ENCODE measurements at regions not wholly inside any gene's neighbourhood (a gene's known extent, or its start where the extent isn't known, plus 50 kb on each side); places are given as distances from the start of the nearest gene placed in this dataset.

DNA sequence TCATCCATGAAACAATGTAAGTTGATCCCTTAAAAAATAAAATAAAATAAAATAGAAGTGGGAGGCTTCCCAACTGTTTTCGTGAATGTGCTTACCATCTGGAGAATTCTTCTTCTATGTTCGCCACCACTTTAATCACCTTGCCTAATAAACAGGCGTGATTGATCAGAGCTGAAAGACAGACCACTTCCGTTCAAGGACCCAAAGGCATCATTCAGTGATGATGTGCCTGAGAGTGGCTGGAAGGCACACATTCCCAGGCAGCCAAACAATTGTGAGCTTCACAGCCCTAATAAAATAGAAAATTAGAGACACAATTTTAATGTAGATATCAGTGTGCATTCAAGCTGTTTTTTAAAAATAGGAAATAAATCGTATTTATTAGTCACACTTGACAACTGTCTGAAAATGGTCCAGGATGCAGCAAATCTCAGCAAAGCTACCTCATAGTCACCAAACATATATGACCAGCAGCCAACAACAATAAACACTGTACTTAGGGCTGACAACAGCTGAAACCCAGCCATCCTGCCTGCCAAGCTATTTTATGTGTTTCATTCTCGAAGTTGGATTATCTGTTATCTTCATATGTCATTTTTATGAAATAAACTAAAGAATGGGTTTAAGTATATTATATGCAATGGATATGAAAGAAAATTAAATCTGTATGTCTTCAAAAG, 163.2 kb upstream of the FAM9B start:
- Histone ChIP-seq H3K27ac (ENCODE audit: low read depth, low read length) (no peak overlapping the region), H3K9me3 (ENCODE audit: control insufficient read depth, insufficient read depth, low read length) (no peaks in the 10 kb centered on the region), H3K4me3 (ENCODE audit: low read depth, low read length) (no peak overlapping the region), H3K27me3 (ENCODE audit: control insufficient read depth, insufficient read depth, low read length) (no peaks in the 10 kb centered on the region)
- ChIA-PET CTCF (no interaction called here), POLR2A (no interaction called here)
- TF ChIP-seq, protein P1, sequence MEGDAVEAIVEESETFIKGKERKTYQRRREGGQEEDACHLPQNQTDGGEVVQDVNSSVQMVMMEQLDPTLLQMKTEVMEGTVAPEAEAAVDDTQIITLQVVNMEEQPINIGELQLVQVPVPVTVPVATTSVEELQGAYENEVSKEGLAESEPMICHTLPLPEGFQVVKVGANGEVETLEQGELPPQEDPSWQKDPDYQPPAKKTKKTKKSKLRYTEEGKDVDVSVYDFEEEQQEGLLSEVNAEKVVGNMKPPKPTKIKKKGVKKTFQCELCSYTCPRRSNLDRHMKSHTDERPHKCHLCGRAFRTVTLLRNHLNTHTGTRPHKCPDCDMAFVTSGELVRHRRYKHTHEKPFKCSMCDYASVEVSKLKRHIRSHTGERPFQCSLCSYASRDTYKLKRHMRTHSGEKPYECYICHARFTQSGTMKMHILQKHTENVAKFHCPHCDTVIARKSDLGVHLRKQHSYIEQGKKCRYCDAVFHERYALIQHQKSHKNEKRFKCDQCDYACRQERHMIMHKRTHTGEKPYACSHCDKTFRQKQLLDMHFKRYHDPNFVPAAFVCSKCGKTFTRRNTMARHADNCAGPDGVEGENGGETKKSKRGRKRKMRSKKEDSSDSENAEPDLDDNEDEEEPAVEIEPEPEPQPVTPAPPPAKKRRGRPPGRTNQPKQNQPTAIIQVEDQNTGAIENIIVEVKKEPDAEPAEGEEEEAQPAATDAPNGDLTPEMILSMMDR (IDR thresholded peaks at IDR 0.05; ENCODE audit: low read depth, low read length): no peak
- DNase-seq (ENCODE audit: low read depth, low spot score): no peak

DNA sequence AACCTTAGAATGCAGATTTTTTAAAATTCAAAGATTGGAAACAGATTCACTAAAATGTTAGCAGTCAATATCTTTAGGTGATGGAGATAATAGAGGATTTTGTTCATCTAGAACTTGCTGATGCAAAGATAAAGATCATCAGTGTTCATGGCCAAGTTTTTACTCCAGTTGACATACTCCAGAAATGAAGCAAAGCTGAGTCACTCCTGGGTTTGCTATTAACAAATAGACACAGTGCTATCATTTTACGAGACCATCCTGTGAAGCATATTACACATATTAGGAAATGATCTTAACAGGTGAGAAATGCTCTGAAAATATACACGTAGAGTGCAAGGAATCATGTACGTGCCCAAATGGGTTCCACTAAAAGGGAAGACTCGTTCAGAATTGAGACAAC, 170.6 kb upstream of the FAM9B start:
- no peak for DNase-seq (ENCODE audit: low read depth, low spot score)
- ChIA-PET CTCF (no interaction called here), POLR2A (no interaction called here)
- H3K9me3 ChIP-seq (ENCODE audit: control insufficient read depth, insufficient read depth, low read length): no peaks in the 10 kb centered on the region
- no peak overlapping the region for H3K4me3 ChIP-seq (ENCODE audit: low read depth, low read length)
- no peak overlapping the region for H3K27ac ChIP-seq (ENCODE audit: low read depth, low read length)
- H3K27me3 ChIP-seq (ENCODE audit: control insufficient read depth, insufficient read depth, low read length): no peaks in the 10 kb centered on the region
- TF ChIP-seq, protein P1 (IDR thresholded peaks at IDR 0.05; ENCODE audit: low read depth, low read length): no peak

DNA sequence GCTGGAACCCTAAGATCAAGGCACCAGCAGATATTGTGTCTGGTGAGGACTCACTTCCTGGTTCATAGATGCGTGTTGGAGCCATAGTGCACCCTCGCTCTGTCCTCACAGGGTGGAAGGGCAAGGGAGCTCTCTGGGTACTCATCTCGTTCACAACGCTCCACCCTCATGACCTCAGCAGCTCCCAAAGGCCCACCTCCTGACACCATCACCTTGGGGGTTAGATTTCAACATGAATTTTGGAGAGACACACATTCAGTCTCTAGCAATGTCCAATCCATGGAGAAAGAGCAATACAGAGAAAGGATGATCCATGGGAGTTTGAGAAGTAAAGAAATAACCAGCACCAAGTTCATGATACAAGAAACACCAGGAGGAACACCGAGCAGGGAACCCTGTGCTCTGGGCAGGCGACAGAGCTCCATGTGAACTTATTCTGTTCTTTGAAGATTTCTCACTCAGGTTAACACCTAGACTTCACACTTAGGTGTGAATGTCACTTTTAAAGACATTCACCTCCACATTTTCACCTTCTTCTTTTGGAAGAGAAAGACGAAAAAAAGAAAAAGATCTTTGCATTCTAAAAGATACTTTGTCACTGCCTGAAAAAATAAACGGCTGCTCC, 171.8 kb upstream of the FAM9B start:
- ChIA-PET POLR2A (no interaction called here), CTCF (interaction anchor here (0.7 kb wide), 1 partner anchor 388 kb away, joined by 3 read pairs; no protein-coding TSS in a partner anchor)
- Histone ChIP-seq H3K4me3 (ENCODE audit: low read depth, low read length) (no peak overlapping the region), H3K27me3 (ENCODE audit: control insufficient read depth, insufficient read depth, low read length) (no peaks in the 10 kb centered on the region), H3K27ac (ENCODE audit: low read depth, low read length) (no peak overlapping the region), H3K9me3 (ENCODE audit: control insufficient read depth, insufficient read depth, low read length) (no peaks in the 10 kb centered on the region)
- TF ChIP-seq, protein P1 (IDR thresholded peaks at IDR 0.05; ENCODE audit: low read depth, low read length): no peak
- no peak for DNase-seq (ENCODE audit: low read depth, low spot score)

DNA sequence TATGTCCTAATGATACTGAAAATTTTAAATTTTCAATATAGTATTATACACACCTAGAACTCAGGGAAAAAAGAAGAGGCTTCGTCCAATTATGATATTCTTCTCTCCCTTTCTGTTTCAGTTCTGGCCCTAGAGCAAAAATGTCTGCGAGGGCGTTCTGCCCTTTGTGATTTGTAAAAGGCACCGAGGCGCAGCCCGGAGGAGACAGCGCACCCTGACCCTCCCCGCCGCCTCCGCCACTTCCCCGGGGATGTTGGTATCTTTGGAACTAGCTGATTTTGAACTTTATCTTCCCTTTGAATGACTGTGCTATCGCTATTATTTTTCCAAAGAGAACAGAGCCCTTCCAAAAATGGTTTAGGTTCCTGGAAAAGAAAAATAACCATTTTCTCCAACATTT, 173.2 kb upstream of the FAM9B start:
- ChIA-PET POLR2A (no interaction called here), CTCF (no interaction called here)
- Histone ChIP-seq H3K4me3 (ENCODE audit: low read depth, low read length) (peak overlapping the region; percentile 25), H3K9me3 (ENCODE audit: control insufficient read depth, insufficient read depth, low read length) (no peaks in the 10 kb centered on the region), H3K27me3 (ENCODE audit: control insufficient read depth, insufficient read depth, low read length) (no peaks in the 10 kb centered on the region), H3K27ac (ENCODE audit: low read depth, low read length) (no peak overlapping the region)
- TF ChIP-seq, protein P1 (IDR thresholded peaks at IDR 0.05; ENCODE audit: low read depth, low read length): no peak
- DNase-seq (ENCODE audit: low read depth, low spot score): no peak

DNA sequence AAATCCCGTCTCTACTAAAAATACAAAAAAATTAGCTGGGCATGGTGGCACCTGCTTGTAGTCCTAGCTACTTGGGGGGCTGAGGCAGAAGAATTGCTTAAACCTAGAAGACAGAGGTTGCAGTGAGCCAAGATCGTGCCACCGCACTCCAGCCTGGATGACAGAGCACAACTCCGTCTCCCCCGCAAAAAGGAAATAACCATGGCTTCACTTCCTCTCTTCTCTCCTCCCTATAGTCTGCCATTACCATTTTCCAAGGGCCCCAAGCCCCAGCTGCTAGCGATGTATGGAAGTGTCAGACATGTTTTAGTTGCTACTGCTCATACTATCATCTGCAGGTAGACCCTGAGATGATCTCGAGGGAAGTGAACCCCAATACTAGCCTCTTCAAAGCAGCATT, 177.3 kb upstream of the FAM9B start:
- POLR2A ChIA-PET: no interaction called here
- DNase-seq (ENCODE audit: low read depth, low spot score): no peak
- TF ChIP-seq, protein P1 (IDR thresholded peaks at IDR 0.05; ENCODE audit: low read depth, low read length): no peak
- H3K27me3 ChIP-seq (ENCODE audit: control insufficient read depth, insufficient read depth, low read length): no peaks in the 10 kb centered on the region
- CTCF ChIA-PET: no interaction called here
- H3K27ac ChIP-seq (ENCODE audit: low read depth, low read length): no peak overlapping the region
- no peak overlapping the region for H3K4me3 ChIP-seq (ENCODE audit: low read depth, low read length)
- no peaks in the 10 kb centered on the region for H3K9me3 ChIP-seq (ENCODE audit: control insufficient read depth, insufficient read depth, low read length)

All from AG04450 (cell line).